SK-N-SH (cell line): ENCODE measurements at regions not wholly inside any gene's neighbourhood (a gene's known extent, or its start where the extent isn't known, plus 50 kb on each side); places are given as distances from the start of the nearest gene placed in this dataset.

Experiments used
- CTCF ChIA-PET: fragments of 300-600, 350-600 bp; formaldehyde crosslinking; extraction: SDS; loops from one replicate; lab custom pipeline; 2021; lab: Yijun Ruan, JAX
- POLR2A ChIA-PET: fragments of 350-600 bp; sonication (Branson Sonifier 250); formaldehyde crosslinking; extraction: SDS; loops from one replicate; lab custom pipeline; 2020; ENCODE audit warnings: antibody characterized with exemption, inconsistent platforms; lab: Yijun Ruan, JAX
- DNase-seq: peaks from one replicate; pipeline ENCODE4 v3.0.0; 2012
- H2AFZ ChIP-seq: fragments of 200-600 bp; sonication (generic); 2 replicates; pipeline ENCODE4 v1.8.1; 2016; ENCODE audit warnings: antibody characterized with exemption, mild to moderate bottlenecking, low read depth
- H3F3A ChIP-seq: fragments of 200-600 bp; sonication (generic); replicated peaks from 2 replicates; pipeline ENCODE3; 2016; ENCODE audit warnings: antibody characterized with exemption, mild to moderate bottlenecking; ENCODE audit not compliant: insufficient read depth
- H3K27ac ChIP-seq, 2 experiments: fragments of 200-500 bp in 1 of 2; fragments of 200-600 bp in 1 of 2; sonication (Bioruptor generic) in 1 of 2; sonication (generic), shearing (Covaris generic) in 1 of 2; 2 replicates each; pipeline versions ENCODE4 v1.5.1 to v1.6.1; 2014 to 2016; ENCODE audit warnings: low read depth in 2 of 2, inconsistent platforms in 1 of 2, low read length in 1 of 2, mild to moderate bottlenecking in 1 of 2, mixed read lengths in 1 of 2
- H3K27me3 ChIP-seq: fragments of 200-600 bp; sonication (generic), shearing (Covaris generic); 2 replicates; pipeline ENCODE4 v1.6.1; 2016; ENCODE audit warnings: mixed run types; ENCODE audit not compliant: insufficient read depth
- H3K36me3 ChIP-seq, 2 experiments: fragments of 200-500 bp in 1 of 2; fragments of 200-600 bp in 1 of 2; sonication (Bioruptor generic) in 1 of 2; sonication (generic) in 1 of 2; replicated peaks in 1 of 2; 2 replicates each; pipeline versions ENCODE3 to v1.5.1; 2014 to 2016; ENCODE audit warnings: low read length in 1 of 2, mild to moderate bottlenecking in 1 of 2; ENCODE audit not compliant: insufficient read depth in 2 of 2, control insufficient read depth in 1 of 2
- H3K4me1 ChIP-seq, 2 experiments: fragments of 200-500 bp in 1 of 2; fragments of 200-600 bp in 1 of 2; sonication (Bioruptor generic) in 1 of 2; sonication (generic), shearing (Covaris generic) in 1 of 2; 2 replicates each; pipeline versions ENCODE4 v1.5.1 to v1.6.1; 2014 to 2016; ENCODE audit warnings: low read depth in 1 of 2, low read length in 1 of 2, mixed run types in 1 of 2; ENCODE audit not compliant: insufficient read depth in 2 of 2, control insufficient read depth in 1 of 2
- H3K4me2 ChIP-seq: fragments of 200-600 bp; sonication (generic), shearing (Covaris generic); 2 replicates; pipeline ENCODE4 v1.6.1; 2017; ENCODE audit warnings: mixed run types
- H3K4me3 ChIP-seq, 2 experiments: fragments of 200-500 bp in 1 of 2; fragments of 200-600 bp in 1 of 2; sonication (Bioruptor generic) in 1 of 2; sonication (generic), shearing (Covaris generic) in 1 of 2; 2 replicates each; pipeline versions ENCODE4 v1.5.1 to v1.8.1; 2014 to 2016; ENCODE audit warnings: low read depth in 2 of 2, inconsistent platforms in 1 of 2, low read length in 1 of 2, mild to moderate bottlenecking in 1 of 2, mixed read lengths in 1 of 2, moderate library complexity in 1 of 2
- H3K79me2 ChIP-seq: fragments of 200-600 bp; sonication (generic); 2 replicates; pipeline ENCODE4 v1.8.1; 2017; ENCODE audit warnings: mild to moderate bottlenecking; ENCODE audit not compliant: insufficient read depth
- H3K9ac ChIP-seq: fragments of 200-600 bp; sonication (generic); 2 replicates; pipeline ENCODE4 v1.6.1; 2017; ENCODE audit warnings: mixed run types
- H3K9me2 ChIP-seq: fragments of 200-600 bp; sonication (generic); 2 replicates; pipeline ENCODE4 v1.6.1; 2017; ENCODE audit warnings: mixed run types
- H3K9me3 ChIP-seq: fragments of 200-600 bp; sonication (generic); 2 replicates; pipeline ENCODE4 v1.6.1; 2017; ENCODE audit warnings: mixed run types, mild to moderate bottlenecking, moderate library complexity
- H4K20me1 ChIP-seq: fragments of 200-600 bp; sonication (generic); 2 replicates; pipeline ENCODE4 v1.6.1; 2017; ENCODE audit warnings: mild to moderate bottlenecking, mixed run types; ENCODE audit not compliant: insufficient read depth
- FOXJ3 ChIP-seq: sonication (generic); formaldehyde crosslinking; IDR thresholded peaks from 2 replicates; pipeline ENCODE4 v1.5.1; 2020; ENCODE audit warnings: mild to moderate bottlenecking, missing genetic modification reagents
- GABPA ChIP-seq: IDR thresholded peaks from 2 replicates; pipeline ENCODE4 v1.4.0; 2012; ENCODE audit warnings: low read depth, mild to moderate bottlenecking
- IRF3 ChIP-seq: fragments of 150-350 bp; IDR thresholded peaks from 2 replicates; pipeline ENCODE4 v1.6.1; 2016; ENCODE audit warnings: mild to moderate bottlenecking, low read depth, low read length
- MEF2A ChIP-seq: IDR thresholded peaks from 2 replicates; pipeline ENCODE4 v1.4.0; 2012; ENCODE audit warnings: low read depth, borderline replicate concordance
- MXI1 ChIP-seq: IDR thresholded peaks from 2 replicates; pipeline ENCODE4 v1.6.1; 2012; ENCODE audit warnings: mild to moderate bottlenecking, low read depth, low read length, improper control_type of control experiment
- NFIC ChIP-seq: IDR thresholded peaks from 2 replicates; pipeline ENCODE4 v1.4.0; 2012; ENCODE audit warnings: borderline replicate concordance
- NRF1 ChIP-seq: IDR thresholded peaks from 2 replicates; pipeline ENCODE4 v1.6.1; 2012; ENCODE audit warnings: low read depth, mild to moderate bottlenecking, low read length
- PBX3 ChIP-seq: IDR thresholded peaks from 2 replicates; pipeline ENCODE4; 2012
- RCOR1 ChIP-seq: fragments of 150-350 bp; IDR thresholded peaks from 2 replicates; pipeline ENCODE4 v1.6.1; 2017; ENCODE audit warnings: antibody characterized with exemption, low read length
- RFX5 ChIP-seq: IDR thresholded peaks from 2 replicates; pipeline ENCODE4 v1.6.1; 2012; ENCODE audit warnings: mild to moderate bottlenecking, improper control_type of control experiment, low read length
- SIN3A ChIP-seq: IDR thresholded peaks from 2 replicates; pipeline ENCODE4 v1.6.1; 2012; ENCODE audit warnings: low read depth, mild to moderate bottlenecking, low read length, moderate library complexity, borderline replicate concordance
- TAF1 ChIP-seq: IDR thresholded peaks from 2 replicates; pipeline ENCODE4 v1.6.1; 2012; ENCODE audit warnings: low read depth, mild to moderate bottlenecking, low read length, moderate library complexity, borderline replicate concordance
- TCF12 ChIP-seq: IDR thresholded peaks from 2 replicates; pipeline ENCODE4 v1.4.0; 2012
- TEAD4 ChIP-seq: IDR thresholded peaks from 2 replicates; pipeline ENCODE4 v1.4.0; 2012; ENCODE audit warnings: mild to moderate bottlenecking, borderline replicate concordance; ENCODE audit not compliant: insufficient read depth
- WGBS: methylation state at CpG from one replicate; pipeline ENCODE4 v1.1.6; 2017; ENCODE audit warnings: low lambda C conversion rate; 5-methylcytosine and 5-hydroxymethylcytosine counted together
- TF ChIP-seq, protein P1 (sequence below): IDR thresholded peaks from 2 replicates; pipeline ENCODE4 v1.6.1; 2012; ENCODE audit warnings: mild to moderate bottlenecking, low read depth, low read length, moderate library complexity
- TF ChIP-seq, protein P2 (sequence below): fragments of 150-350 bp; IDR thresholded peaks from 2 replicates; pipeline ENCODE4 v1.6.1; 2017; ENCODE audit warnings: antibody characterized with exemption, low read length, low read depth, borderline replicate concordance
- TF ChIP-seq, protein P3 (sequence below): IDR thresholded peaks from 2 replicates; pipeline ENCODE4 v1.4.0; 2012; ENCODE audit warnings: low read depth, borderline replicate concordance

GRCh38 chr17:73991260-73991659, 212.2 kb upstream of the RPL38 start:
- H3K79me2 ChIP-seq = no peaks in the 10 kb centered on the region
- H3K4me1 ChIP-seq = no peaks in the 10 kb centered on the region; a peak in 1 of 4 replicates
- TF ChIP-seq TCF12 = no peak
- no peak for TF ChIP-seq TAF1
- TF ChIP-seq MEF2A = no peak
- TF ChIP-seq, protein P1, sequence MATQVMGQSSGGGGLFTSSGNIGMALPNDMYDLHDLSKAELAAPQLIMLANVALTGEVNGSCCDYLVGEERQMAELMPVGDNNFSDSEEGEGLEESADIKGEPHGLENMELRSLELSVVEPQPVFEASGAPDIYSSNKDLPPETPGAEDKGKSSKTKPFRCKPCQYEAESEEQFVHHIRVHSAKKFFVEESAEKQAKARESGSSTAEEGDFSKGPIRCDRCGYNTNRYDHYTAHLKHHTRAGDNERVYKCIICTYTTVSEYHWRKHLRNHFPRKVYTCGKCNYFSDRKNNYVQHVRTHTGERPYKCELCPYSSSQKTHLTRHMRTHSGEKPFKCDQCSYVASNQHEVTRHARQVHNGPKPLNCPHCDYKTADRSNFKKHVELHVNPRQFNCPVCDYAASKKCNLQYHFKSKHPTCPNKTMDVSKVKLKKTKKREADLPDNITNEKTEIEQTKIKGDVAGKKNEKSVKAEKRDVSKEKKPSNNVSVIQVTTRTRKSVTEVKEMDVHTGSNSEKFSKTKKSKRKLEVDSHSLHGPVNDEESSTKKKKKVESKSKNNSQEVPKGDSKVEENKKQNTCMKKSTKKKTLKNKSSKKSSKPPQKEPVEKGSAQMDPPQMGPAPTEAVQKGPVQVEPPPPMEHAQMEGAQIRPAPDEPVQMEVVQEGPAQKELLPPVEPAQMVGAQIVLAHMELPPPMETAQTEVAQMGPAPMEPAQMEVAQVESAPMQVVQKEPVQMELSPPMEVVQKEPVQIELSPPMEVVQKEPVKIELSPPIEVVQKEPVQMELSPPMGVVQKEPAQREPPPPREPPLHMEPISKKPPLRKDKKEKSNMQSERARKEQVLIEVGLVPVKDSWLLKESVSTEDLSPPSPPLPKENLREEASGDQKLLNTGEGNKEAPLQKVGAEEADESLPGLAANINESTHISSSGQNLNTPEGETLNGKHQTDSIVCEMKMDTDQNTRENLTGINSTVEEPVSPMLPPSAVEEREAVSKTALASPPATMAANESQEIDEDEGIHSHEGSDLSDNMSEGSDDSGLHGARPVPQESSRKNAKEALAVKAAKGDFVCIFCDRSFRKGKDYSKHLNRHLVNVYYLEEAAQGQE = no peak
- TF ChIP-seq SIN3A = no peak
- no peak for TF ChIP-seq RCOR1
- TF ChIP-seq NRF1 = no peak
- TF ChIP-seq TEAD4 = no peak
- TF ChIP-seq GABPA = no peak
- TF ChIP-seq, protein P2, sequence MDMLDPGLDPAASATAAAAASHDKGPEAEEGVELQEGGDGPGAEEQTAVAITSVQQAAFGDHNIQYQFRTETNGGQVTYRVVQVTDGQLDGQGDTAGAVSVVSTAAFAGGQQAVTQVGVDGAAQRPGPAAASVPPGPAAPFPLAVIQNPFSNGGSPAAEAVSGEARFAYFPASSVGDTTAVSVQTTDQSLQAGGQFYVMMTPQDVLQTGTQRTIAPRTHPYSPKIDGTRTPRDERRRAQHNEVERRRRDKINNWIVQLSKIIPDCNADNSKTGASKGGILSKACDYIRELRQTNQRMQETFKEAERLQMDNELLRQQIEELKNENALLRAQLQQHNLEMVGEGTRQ = no peak
- TF ChIP-seq MXI1 = no peak
- TF ChIP-seq RFX5 = no peak
- no peak for TF ChIP-seq IRF3
- no peak for TF ChIP-seq NFIC
- no peak for TF ChIP-seq FOXJ3 (CRISPR knock-in tag)
- TF ChIP-seq, protein P3, sequence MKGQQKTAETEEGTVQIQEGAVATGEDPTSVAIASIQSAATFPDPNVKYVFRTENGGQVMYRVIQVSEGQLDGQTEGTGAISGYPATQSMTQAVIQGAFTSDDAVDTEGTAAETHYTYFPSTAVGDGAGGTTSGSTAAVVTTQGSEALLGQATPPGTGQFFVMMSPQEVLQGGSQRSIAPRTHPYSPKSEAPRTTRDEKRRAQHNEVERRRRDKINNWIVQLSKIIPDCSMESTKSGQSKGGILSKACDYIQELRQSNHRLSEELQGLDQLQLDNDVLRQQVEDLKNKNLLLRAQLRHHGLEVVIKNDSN = no peak
- no peak for TF ChIP-seq PBX3
- TF ChIP-seq, all 33 proteins: peak for 0
- H3F3A ChIP-seq = no peaks in the 10 kb centered on the region
- no peaks in the 10 kb centered on the region for H4K20me1 ChIP-seq
- no peak for DNase-seq
- no peaks in the 10 kb centered on the region for H3K9me2 ChIP-seq
- H3K27me3 ChIP-seq = no peaks in the 10 kb centered on the region
- no peak overlapping the region for H2AFZ ChIP-seq
- no peak overlapping the region for H3K27ac ChIP-seq
- H3K9me3 ChIP-seq = no peaks in the 10 kb centered on the region; the same call in 1 of the 2 replicates
- WGBS = 49% methylated on average over 4 of the region's 5 CpGs
- H3K4me2 ChIP-seq = no peak overlapping the region
- CTCF ChIA-PET = no interaction called here
- no peaks in the 10 kb centered on the region for H3K36me3 ChIP-seq
- H3K4me3 ChIP-seq = no peak overlapping the region
- H3K9ac ChIP-seq = no peak overlapping the region
- POLR2A ChIA-PET = no interaction called here
